ENCODE measurements at regions not wholly inside any gene's neighbourhood (a gene's known extent, or its start where the extent isn't known, plus 50 kb on each side); places are given as distances from the start of the nearest gene placed in this dataset.

- TF ChIP-seq POLR2A (IDR thresholded peaks at IDR 0.05) (no peak), CTCF (IDR thresholded peaks at IDR 0.05) (no peak)
These were observed 214.4 kb downstream of the NRIP1 start for GRCh38 chr21:14850394-14850793.
